GM23248 (cell line): ENCODE measurements at regions not wholly inside any gene's neighbourhood (a gene's known extent, or its start where the extent isn't known, plus 50 kb on each side); places are given as distances from the start of the nearest gene placed in this dataset.
A peak's percentile ranks its signal among the peaks of the same experiment; 100 is the strongest.

ENCODE experiments used
- DNase-seq: peaks from one replicate; pipeline ENCODE4 v3.0.0-alpha.2; 2015
- H2AFZ ChIP-seq: fragments of 200-600 bp; sonication (generic); 2 replicates; pipeline ENCODE4 v1.6.1; 2016; ENCODE audit warnings: antibody characterized with exemption
- H3F3A ChIP-seq: fragments of 200-600 bp; sonication (generic); 2 replicates; pipeline ENCODE4 v1.6.1; 2016; ENCODE audit warnings: mild to moderate bottlenecking, antibody characterized with exemption, mixed run types; ENCODE audit not compliant: insufficient read depth
- H3K27ac ChIP-seq: fragments of 200-600 bp; sonication (generic); 2 replicates; pipeline ENCODE4 v1.5.1; 2016; ENCODE audit warnings: mild to moderate bottlenecking
- H3K27me3 ChIP-seq: fragments of 200-600 bp; sonication (generic); replicated peaks from 2 replicates; pipeline ENCODE4 v1.6.1; 2016; ENCODE audit warnings: mild to moderate bottlenecking; ENCODE audit not compliant: insufficient read depth
- H3K36me3 ChIP-seq: fragments of 200-600 bp; sonication (generic); 2 replicates; pipeline ENCODE4 v1.6.1; 2016; ENCODE audit warnings: low read depth, mild to moderate bottlenecking
- H3K4me1 ChIP-seq: fragments of 200-600 bp; sonication (generic); 2 replicates; pipeline ENCODE4 v1.6.1; 2016; ENCODE audit warnings: mild to moderate bottlenecking; ENCODE audit not compliant: insufficient read depth
- H3K4me2 ChIP-seq: fragments of 200-600 bp; sonication (generic); one replicate; pipeline ENCODE4 v1.6.1; 2016; ENCODE audit warnings: mild to moderate bottlenecking; ENCODE audit not compliant: unreplicated experiment
- H3K4me3 ChIP-seq: fragments of 200-600 bp; sonication (generic); 2 replicates; pipeline ENCODE4 v1.5.1; 2016; ENCODE audit warnings: mild to moderate bottlenecking
- H3K79me2 ChIP-seq: fragments of 200-600 bp; sonication (generic); 2 replicates; pipeline ENCODE4 v1.6.1; 2016; ENCODE audit warnings: mild to moderate bottlenecking; ENCODE audit not compliant: insufficient read depth
- H3K9ac ChIP-seq: fragments of 200-600 bp; sonication (generic); 2 replicates; pipeline ENCODE4 v1.6.1; 2016; ENCODE audit warnings: mild to moderate bottlenecking
- H3K9me2 ChIP-seq: fragments of 200-600 bp; sonication (generic); 2 replicates; pipeline ENCODE4 v1.6.1; 2016; ENCODE audit warnings: mixed run types, mild to moderate bottlenecking, moderate library complexity; ENCODE audit not compliant: insufficient read depth
- H3K9me3 ChIP-seq: fragments of 200-600 bp; sonication (generic); one replicate; pipeline ENCODE4 v1.6.1; 2017; ENCODE audit warnings: low read depth
- H4K20me1 ChIP-seq: fragments of 200-600 bp; sonication (generic); 2 replicates; pipeline ENCODE4 v1.6.0; 2016; ENCODE audit not compliant: insufficient read depth
- EZH2 ChIP-seq: fragments of 200-600 bp; sonication (generic); IDR thresholded peaks from 2 replicates; pipeline ENCODE4 v1.6.1; 2018; ENCODE audit warnings: antibody characterized with exemption, mild to moderate bottlenecking; ENCODE audit not compliant: insufficient read depth, poor library complexity, severe bottlenecking
- EZH2phosphoT487 ChIP-seq: fragments of 200-600 bp; sonication (generic); IDR thresholded peaks from 2 replicates; pipeline ENCODE4 v1.6.1; 2018; ENCODE audit warnings: antibody characterized with exemption, moderate library complexity, mild to moderate bottlenecking, low read depth; ENCODE audit not compliant: insufficient read depth
- WGBS, 2 experiments: methylation state at CpG; one replicate each; pipeline ENCODE4 v1.1.6; 2015 to 2017; ENCODE audit warnings: low lambda C conversion rate in 2 of 2, low coverage in 1 of 2; ENCODE audit errors: missing lambda C conversion rate in 2 of 2; 5-methylcytosine and 5-hydroxymethylcytosine counted together
- in situ Hi-C: fragments of 300-500 bp; cut with MboI; formaldehyde crosslinking; loops from 2 replicates; pipeline ENCODE4 v1.15.0; 2020

DNA sequence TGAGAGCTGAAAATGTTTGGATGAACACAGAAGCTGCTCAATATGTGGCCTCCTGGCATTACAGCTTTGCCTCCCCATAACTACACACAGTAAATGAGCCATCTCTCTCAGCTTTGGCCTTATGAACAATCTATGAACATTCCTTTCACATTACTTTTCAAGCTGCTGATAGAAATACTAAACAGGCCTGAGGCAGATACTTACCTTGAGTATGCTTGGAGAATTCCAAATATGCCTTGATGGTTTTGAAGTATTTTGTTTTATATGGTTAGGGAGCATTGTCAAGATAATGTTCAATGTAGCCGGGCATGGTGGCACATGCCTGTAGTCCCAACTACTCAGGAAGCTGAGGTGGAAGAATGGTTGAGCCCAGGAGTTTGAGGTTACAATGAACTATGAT, 104.5 kb downstream of the CD24 start:
- peak; percentile 94 for TF ChIP-seq EZH2phosphoT487
- TF ChIP-seq EZH2, result no peak
- peak overlapping the region; percentile 25 for H3K27ac ChIP-seq
- no peaks in the 10 kb centered on the region for H3K9me3 ChIP-seq
- peaks cover 29% of the 10 kb centered on the region for H3F3A ChIP-seq
- H3K9ac ChIP-seq, result no peak overlapping the region
- no peak overlapping the region for H3K4me3 ChIP-seq
- in situ Hi-C loops, result no loop called here
- H3K27me3 ChIP-seq, result peaks cover 15% of the 10 kb centered on the region; the same call in 1 of the 2 replicates
- no peaks in the 10 kb centered on the region for H4K20me1 ChIP-seq
- WGBS, 2 experiments, result 8 to 13% methylated on average over 1 of the region's 1 CpG
- no peaks in the 10 kb centered on the region for H3K79me2 ChIP-seq
- peak; percentile 83 for DNase-seq
- no peak overlapping the region for H2AFZ ChIP-seq
- H3K4me2 ChIP-seq, result peak overlapping the region; percentile 19
- H3K36me3 ChIP-seq, result no peaks in the 10 kb centered on the region
- H3K4me1 ChIP-seq, result peaks cover 20% of the 10 kb centered on the region
- no peaks in the 10 kb centered on the region for H3K9me2 ChIP-seq

DNA sequence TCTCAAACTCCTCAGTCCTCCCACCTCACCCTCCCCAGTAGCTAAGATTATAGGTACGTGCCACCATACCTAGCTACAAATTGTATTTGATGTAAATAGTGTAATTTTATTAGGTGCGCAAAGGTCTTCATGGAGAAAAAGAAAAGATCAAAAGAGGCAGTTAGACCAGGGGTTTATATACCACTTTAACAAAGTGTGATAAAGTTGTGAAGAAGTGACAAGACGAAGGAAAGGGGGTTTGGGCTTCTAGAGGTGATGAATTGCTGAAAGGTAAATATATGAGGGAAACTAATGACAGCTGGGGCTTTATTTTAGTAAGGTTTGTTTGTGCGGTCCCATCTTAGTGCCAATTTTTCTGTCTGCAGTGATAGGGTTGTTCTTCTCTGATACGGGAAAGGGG, 105.3 kb downstream of the CD24 start:
- no peak for DNase-seq
- H3F3A ChIP-seq, result peaks cover 29% of the 10 kb centered on the region
- H3K4me1 ChIP-seq, result peaks cover 20% of the 10 kb centered on the region
- no peak for TF ChIP-seq EZH2phosphoT487
- TF ChIP-seq EZH2, result no peak
- in situ Hi-C loops, result no loop called here
- H3K27me3 ChIP-seq, result peaks cover 20% of the 10 kb centered on the region
- no peaks in the 10 kb centered on the region for H3K79me2 ChIP-seq
- H2AFZ ChIP-seq, result no peak overlapping the region
- no peaks in the 10 kb centered on the region for H3K9me2 ChIP-seq
- H3K9me3 ChIP-seq, result no peaks in the 10 kb centered on the region
- no peaks in the 10 kb centered on the region for H3K36me3 ChIP-seq
- no peak overlapping the region for H3K27ac ChIP-seq
- no peak overlapping the region for H3K9ac ChIP-seq
- no peak overlapping the region for H3K4me2 ChIP-seq
- H3K4me3 ChIP-seq, result no peak overlapping the region
- H4K20me1 ChIP-seq, result no peaks in the 10 kb centered on the region
- WGBS, 2 experiments, result 83 to 87% methylated on average over 5 of the region's 5 CpGs

DNA sequence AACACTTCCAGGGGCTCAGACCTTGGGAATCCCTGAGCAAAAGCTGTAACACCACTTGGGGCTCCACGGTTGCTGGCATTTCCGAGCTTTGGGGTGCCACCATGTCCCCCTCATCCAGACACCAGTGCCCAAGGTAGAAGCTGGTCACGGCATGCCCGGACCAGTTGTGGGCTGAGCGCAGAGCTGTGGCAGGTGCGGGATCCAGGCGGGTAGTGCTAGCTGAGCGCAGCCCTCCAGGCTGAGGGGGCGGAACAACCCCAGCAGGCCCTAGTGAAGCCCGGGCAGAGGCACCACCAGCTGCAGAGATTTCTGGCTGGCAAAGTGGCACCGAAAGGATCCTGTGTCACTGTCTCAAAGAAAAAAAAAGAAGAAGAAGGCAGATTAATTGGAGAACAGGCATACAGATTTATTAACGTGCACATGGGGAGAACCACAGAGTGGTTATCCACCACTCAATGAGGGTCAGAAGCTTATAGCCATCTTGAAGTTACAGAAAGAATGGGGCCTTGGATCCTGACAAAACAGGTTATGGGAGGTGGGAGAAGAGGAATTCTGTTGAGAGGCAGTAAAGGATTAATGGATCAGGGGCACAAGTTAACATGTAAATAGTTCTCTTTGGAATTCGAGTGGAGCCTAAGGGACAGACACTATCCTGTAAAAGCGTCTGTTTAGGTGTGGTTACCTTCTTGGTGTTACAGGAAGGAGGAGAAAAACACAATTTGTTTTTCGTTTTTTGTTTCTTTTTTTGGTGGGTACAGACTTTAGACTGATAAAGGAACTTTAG, 107.5 kb downstream of the CD24 start:
- TF ChIP-seq EZH2, result no peak
- no peak for TF ChIP-seq EZH2phosphoT487
- Histone ChIP-seq H3K79me2 (no peaks in the 10 kb centered on the region), H3K9me2 (no peaks in the 10 kb centered on the region), H3K4me1 (peaks cover 20% of the 10 kb centered on the region), H2AFZ (no peak overlapping the region), H4K20me1 (no peaks in the 10 kb centered on the region), H3K27ac (no peak overlapping the region), H3K4me3 (no peak overlapping the region), H3K27me3 (peaks cover 20% of the 10 kb centered on the region), H3K36me3 (no peaks in the 10 kb centered on the region), H3K4me2 (no peak overlapping the region), H3F3A (peaks cover 29% of the 10 kb centered on the region), H3K9ac (no peak overlapping the region), H3K9me3 (no peaks in the 10 kb centered on the region)
- no peak for DNase-seq
- WGBS, 2 experiments, result 72 to 77% methylated on average over 15 of the region's 15 CpGs
- in situ Hi-C loops, result no loop called here

DNA sequence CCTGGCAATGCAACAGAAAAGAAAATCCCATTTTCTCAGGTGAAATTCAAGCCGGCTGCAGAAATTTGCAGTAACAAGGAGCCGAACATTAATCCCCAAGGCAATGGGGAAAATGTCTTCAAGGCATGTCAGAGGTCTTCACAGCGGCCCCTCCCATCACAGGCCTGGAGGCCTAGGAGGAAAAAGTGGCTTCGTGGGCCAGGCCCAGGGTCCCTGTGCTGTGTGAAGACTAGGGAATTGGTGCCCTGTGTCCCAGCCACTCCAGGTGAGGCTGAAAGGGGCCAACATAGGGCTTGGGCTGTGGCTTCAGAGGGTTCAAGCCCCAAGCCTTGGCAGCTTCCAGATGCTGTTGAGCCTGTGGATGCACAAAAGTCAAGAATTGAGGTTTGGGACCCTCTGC, 111.7 kb downstream of the CD24 start:
- no peak for TF ChIP-seq EZH2
- TF ChIP-seq EZH2phosphoT487, result no peak
- Histone ChIP-seq H3F3A (peaks cover 11% of the 10 kb centered on the region), H3K9me2 (no peaks in the 10 kb centered on the region), H3K36me3 (no peaks in the 10 kb centered on the region), H4K20me1 (no peaks in the 10 kb centered on the region), H3K4me1 (peaks cover 5% of the 10 kb centered on the region), H3K79me2 (no peaks in the 10 kb centered on the region), H3K9ac (no peak overlapping the region), H3K9me3 (no peaks in the 10 kb centered on the region), H2AFZ (no peak overlapping the region), H3K4me3 (no peak overlapping the region), H3K27me3 (peaks cover 20% of the 10 kb centered on the region), H3K27ac (no peak overlapping the region), H3K4me2 (no peak overlapping the region)
- 62 to 74% methylated on average over 4 of the region's 4 CpGs for WGBS, 2 experiments
- in situ Hi-C loops, result no loop called here
- no peak for DNase-seq

DNA sequence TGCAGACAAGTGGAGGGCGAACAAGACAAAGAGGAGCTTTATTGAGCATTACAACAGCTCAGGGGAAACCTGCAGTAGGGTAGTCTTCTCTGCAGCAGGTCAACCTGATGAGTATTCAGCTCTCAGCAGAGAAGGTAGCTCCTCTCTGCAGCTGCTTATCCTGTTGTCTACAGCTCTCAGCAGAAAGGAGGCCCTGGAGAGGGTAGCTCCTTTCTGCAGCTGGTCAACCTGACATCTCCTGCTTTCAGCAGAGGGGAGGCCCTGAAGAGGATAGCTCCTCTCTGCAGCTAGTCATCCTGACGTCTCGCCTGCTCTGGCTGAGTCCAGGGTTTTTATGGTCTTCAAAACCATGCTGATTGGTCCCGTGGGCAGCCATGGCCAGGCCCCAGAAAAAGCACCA, 113.6 kb downstream of the CD24 start:
- H3K4me3 ChIP-seq, result no peak overlapping the region
- H3K9ac ChIP-seq, result no peak overlapping the region
- in situ Hi-C loops, result no loop called here
- H3K36me3 ChIP-seq, result no peaks in the 10 kb centered on the region
- no peaks in the 10 kb centered on the region for H3K9me2 ChIP-seq
- H4K20me1 ChIP-seq, result no peaks in the 10 kb centered on the region
- no peak for TF ChIP-seq EZH2
- TF ChIP-seq EZH2phosphoT487, result no peak
- no peaks in the 10 kb centered on the region for H3K9me3 ChIP-seq
- WGBS, 2 experiments, result 44 to 66% methylated on average over 4 of the region's 4 CpGs
- peaks cover 14% of the 10 kb centered on the region for H3K27me3 ChIP-seq
- no peak for DNase-seq
- H3F3A ChIP-seq, result peaks cover 11% of the 10 kb centered on the region
- no peak overlapping the region for H3K4me2 ChIP-seq
- H3K4me1 ChIP-seq, result peaks cover 5% of the 10 kb centered on the region
- H3K27ac ChIP-seq, result no peak overlapping the region
- H3K79me2 ChIP-seq, result no peaks in the 10 kb centered on the region
- no peak overlapping the region for H2AFZ ChIP-seq
